Activated T-cell treated with anti-CD3 and anti-CD28 coated beads, Interleukin-2, amount 50 U/mL, for 72 hours (primary cell): ENCODE measurements at regions not wholly inside any gene's neighbourhood (a gene's known extent, or its start where the extent isn't known, plus 50 kb on each side); places are given as distances from the start of the nearest gene placed in this dataset.

Experiments
- ATAC-seq, 2 donors: fragments of 150-1000 bp; cut with Tn5 transposase; replicated peaks in 1 of 2; 2 replicates each; pipeline ENCODE4 v1.10.0; 2021; ENCODE audit warnings: moderate library complexity in 2 of 2, mild to moderate bottlenecking in 1 of 2
- DNase-seq, 2 donors: peaks; one replicate each; pipeline ENCODE4 v3.0.0; 2021 to 2022; ENCODE audit warnings: mixed read lengths in 1 of 2
- H3K27ac Mint-ChIP-seq: one replicate; pipeline ENCODE4 v1.8.0; 2022; ENCODE audit warnings: mild to moderate bottlenecking, moderate library complexity, mixed read lengths
- H3K27me3 Mint-ChIP-seq: one replicate; pipeline ENCODE4 v1.8.0; 2022; ENCODE audit warnings: low read depth, mixed read lengths
- H3K36me3 Mint-ChIP-seq, 2 donors: one replicate each; pipeline ENCODE4 v1.8.0; 2022; ENCODE audit warnings: mixed read lengths in 2 of 2, mild to moderate bottlenecking in 1 of 2; ENCODE audit not compliant: insufficient read depth in 2 of 2
- H3K4me1 Mint-ChIP-seq: one replicate; pipeline ENCODE4 v1.8.0; 2022; ENCODE audit warnings: low read depth, mixed read lengths
- H3K4me3 Mint-ChIP-seq, 2 donors: one replicate each; pipeline ENCODE4 v1.8.0; 2022; ENCODE audit warnings: mild to moderate bottlenecking in 2 of 2, mixed read lengths in 2 of 2, moderate library complexity in 2 of 2
- H3K9me3 Mint-ChIP-seq, 2 donors: one replicate each; pipeline ENCODE4 v1.8.0; 2022; ENCODE audit warnings: mixed read lengths in 2 of 2

GRCh38 chr3:95037097-95037496 is 974.2 kb downstream of the NSUN3 start:
- Mint-ChIP-seq H3K4me3 (no peak overlapping the region), H3K4me1 (no peaks in the 10 kb centered on the region), H3K27ac (no peak overlapping the region), H3K9me3 (peaks cover 8 to 16% of the 10 kb centered on the region in 2 donors), H3K36me3 (no peaks in the 10 kb centered on the region), H3K27me3 (no peaks in the 10 kb centered on the region)
- no peak for ATAC-seq
- no peak for DNase-seq

GRCh38 chr3:95037927-95038326 is 975.1 kb downstream of the NSUN3 start:
- no peaks in the 10 kb centered on the region for H3K4me1 Mint-ChIP-seq
- ATAC-seq (no peak), DNase-seq (no peak)
- no peaks in the 10 kb centered on the region for H3K27me3 Mint-ChIP-seq
- no peaks in the 10 kb centered on the region for H3K36me3 Mint-ChIP-seq
- peaks cover 8 to 15% of the 10 kb centered on the region in 2 donors for H3K9me3 Mint-ChIP-seq
- no peak overlapping the region for H3K4me3 Mint-ChIP-seq
- H3K27ac Mint-ChIP-seq: no peak overlapping the region

GRCh38 chr3:95044101-95044500 is 981.2 kb downstream of the NSUN3 start:
- H3K36me3 Mint-ChIP-seq: no peaks in the 10 kb centered on the region
- H3K4me3 Mint-ChIP-seq: no peak overlapping the region
- no peak overlapping the region for H3K27ac Mint-ChIP-seq
- no peaks in the 10 kb centered on the region for H3K27me3 Mint-ChIP-seq
- H3K4me1 Mint-ChIP-seq: no peaks in the 10 kb centered on the region
- ATAC-seq (no peak), DNase-seq (no peak)
- H3K9me3 Mint-ChIP-seq: peaks cover 3 to 5% of the 10 kb centered on the region in 2 donors

- H3K4me1 Mint-ChIP-seq: no peaks in the 10 kb centered on the region
- H3K4me3 Mint-ChIP-seq: no peak overlapping the region
- no peaks in the 10 kb centered on the region for H3K27me3 Mint-ChIP-seq
- H3K9me3 Mint-ChIP-seq: peaks cover 3 to 5% of the 10 kb centered on the region in 2 donors
- DNase-seq (no peak), ATAC-seq (no peak)
- no peaks in the 10 kb centered on the region for H3K36me3 Mint-ChIP-seq
- H3K27ac Mint-ChIP-seq: no peak overlapping the region
Observed at GRCh38 chr3:95048564-95048963, 985.7 kb downstream of the NSUN3 start.

- H3K9me3 Mint-ChIP-seq: peaks cover 3 to 5% of the 10 kb centered on the region in 2 donors
- H3K27me3 Mint-ChIP-seq: no peaks in the 10 kb centered on the region
- DNase-seq: no peak
- no peak overlapping the region for H3K27ac Mint-ChIP-seq
- no peak overlapping the region for H3K4me3 Mint-ChIP-seq
- no peak for ATAC-seq
- H3K4me1 Mint-ChIP-seq: no peaks in the 10 kb centered on the region
- H3K36me3 Mint-ChIP-seq: no peaks in the 10 kb centered on the region
Observed at GRCh38 chr3:95049841-95050240, 987.0 kb downstream of the NSUN3 start.

GRCh38 chr3:95055288-95055687 is 992.4 kb downstream of the NSUN3 start:
- no peak for ATAC-seq
- Mint-ChIP-seq H3K36me3 (no peaks in the 10 kb centered on the region), H3K9me3 (no peaks in the 10 kb centered on the region), H3K4me3 (no peak overlapping the region), H3K27me3 (no peaks in the 10 kb centered on the region), H3K27ac (no peak overlapping the region), H3K4me1 (no peaks in the 10 kb centered on the region)
- DNase-seq: no peak

GRCh38 chr3:95082191-95082590 is 1019.3 kb downstream of the NSUN3 start:
- ATAC-seq (no peak), DNase-seq (no peak)
- Mint-ChIP-seq H3K9me3 (peaks cover 1 to 2% of the 10 kb centered on the region in 2 donors), H3K36me3 (no peaks in the 10 kb centered on the region), H3K27me3 (no peaks in the 10 kb centered on the region), H3K27ac (no peak overlapping the region), H3K4me3 (no peak overlapping the region), H3K4me1 (no peaks in the 10 kb centered on the region)

- Mint-ChIP-seq H3K4me1 (no peaks in the 10 kb centered on the region), H3K27me3 (no peaks in the 10 kb centered on the region), H3K4me3 (no peak overlapping the region), H3K36me3 (no peaks in the 10 kb centered on the region), H3K9me3 (peaks cover 0 to 1% of the 10 kb centered on the region in 2 donors), H3K27ac (no peak overlapping the region)
- DNase-seq (no peak), ATAC-seq (no peak)
Observed at GRCh38 chr3:95084738-95085137, 1021.9 kb downstream of the NSUN3 start.

GRCh38 chr3:95088464-95088863 is 1025.6 kb downstream of the NSUN3 start:
- Mint-ChIP-seq H3K4me3 (no peak overlapping the region), H3K27ac (no peak overlapping the region), H3K36me3 (no peaks in the 10 kb centered on the region), H3K4me1 (no peaks in the 10 kb centered on the region), H3K27me3 (no peaks in the 10 kb centered on the region), H3K9me3 (peaks cover 3 to 9% of the 10 kb centered on the region in 2 donors)
- ATAC-seq (no peak), DNase-seq (no peak)

GRCh38 chr3:95097493-95097892 is 1034.6 kb downstream of the NSUN3 start:
- H3K4me1 Mint-ChIP-seq: no peaks in the 10 kb centered on the region
- no peaks in the 10 kb centered on the region for H3K36me3 Mint-ChIP-seq
- H3K4me3 Mint-ChIP-seq: no peak overlapping the region
- H3K27me3 Mint-ChIP-seq: no peaks in the 10 kb centered on the region
- H3K9me3 Mint-ChIP-seq: peaks cover 6% of the 10 kb centered on the region in 2 donors
- DNase-seq: no peak
- no peak for ATAC-seq
- H3K27ac Mint-ChIP-seq: no peak overlapping the region

GRCh38 chr3:95120921-95121320 is 1058.1 kb downstream of the NSUN3 start:
- H3K36me3 Mint-ChIP-seq: no peaks in the 10 kb centered on the region
- peaks cover 6 to 11% of the 10 kb centered on the region in 2 donors for H3K9me3 Mint-ChIP-seq
- H3K4me1 Mint-ChIP-seq: no peaks in the 10 kb centered on the region
- DNase-seq (no peak), ATAC-seq (no peak)
- H3K4me3 Mint-ChIP-seq: no peak overlapping the region
- no peaks in the 10 kb centered on the region for H3K27me3 Mint-ChIP-seq
- no peak overlapping the region for H3K27ac Mint-ChIP-seq

GRCh38 chr3:95123104-95123503 is 1060.2 kb downstream of the NSUN3 start:
- Mint-ChIP-seq H3K9me3 (peaks cover 4 to 10% of the 10 kb centered on the region in 2 donors), H3K27me3 (no peaks in the 10 kb centered on the region), H3K36me3 (no peaks in the 10 kb centered on the region), H3K4me3 (no peak overlapping the region), H3K4me1 (no peaks in the 10 kb centered on the region), H3K27ac (no peak overlapping the region)
- ATAC-seq (no peak), DNase-seq (no peak)

GRCh38 chr3:95134693-95135413 is 1072.0 kb downstream of the NSUN3 start:
- Mint-ChIP-seq H3K9me3 (peaks cover 2 to 10% of the 10 kb centered on the region in 2 donors), H3K27me3 (no peaks in the 10 kb centered on the region), H3K36me3 (no peaks in the 10 kb centered on the region), H3K27ac (no peak overlapping the region), H3K4me1 (no peaks in the 10 kb centered on the region), H3K4me3 (no peak overlapping the region)
- no peak for ATAC-seq
- no peak for DNase-seq

GRCh38 chr3:95148107-95148506 is 1085.2 kb downstream of the NSUN3 start:
- Mint-ChIP-seq H3K36me3 (peaks cover 0 to 2% of the 10 kb centered on the region in 2 donors), H3K4me1 (no peaks in the 10 kb centered on the region), H3K27ac (no peak overlapping the region), H3K27me3 (no peaks in the 10 kb centered on the region), H3K9me3 (peaks cover 3 to 7% of the 10 kb centered on the region in 2 donors), H3K4me3 (no peak overlapping the region)
- ATAC-seq: no peak
- no peak for DNase-seq
